Fibroblast of peridontal ligament (primary cell): ENCODE measurements at regions not wholly inside any gene's neighbourhood (a gene's known extent, or its start where the extent isn't known, plus 50 kb on each side); places are given as distances from the start of the nearest gene placed in this dataset.
"Not testable (repeated sequence)": the region's sequence is repeated elsewhere in the genome, so short reads cannot be mapped to it uniquely, and the experiment has no call there.

Experiments
- DNase-seq: peaks from one replicate; pipeline ENCODE4 v3.0.0-alpha.2; 2010; ENCODE audit errors: extremely low read depth

DNA sequence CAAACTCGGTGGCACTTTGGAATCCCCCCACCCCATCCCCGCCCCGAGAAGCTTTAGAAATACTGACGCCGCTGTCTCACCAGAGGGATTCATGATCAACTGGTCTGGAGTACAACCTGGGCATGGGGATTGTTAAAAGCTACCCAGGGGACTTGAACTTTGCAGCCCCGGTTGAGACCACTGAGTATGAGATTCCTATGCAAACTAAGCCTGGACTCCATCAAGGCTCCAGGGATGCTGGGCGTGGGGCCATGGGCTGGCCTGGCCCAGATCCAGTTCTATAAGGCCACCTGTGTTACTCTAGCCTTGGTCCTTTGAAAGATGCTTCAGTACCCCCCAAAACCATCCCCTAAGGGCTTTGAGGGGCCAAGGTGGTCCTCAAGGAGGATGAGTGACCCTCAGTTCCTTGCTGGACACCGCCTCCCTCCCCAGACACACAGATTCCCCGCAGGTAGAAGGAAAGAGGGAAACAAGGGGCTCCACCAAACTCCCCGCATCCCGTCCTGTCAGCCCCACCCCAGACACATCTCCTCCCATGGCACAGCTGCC is 68.5 kb downstream of the MRPL36 start:
- DNase-seq = no peak

- DNase-seq = no peak
These were observed 69.2 kb downstream of the MRPL36 start for GRCh38 chr5:1730487-1730847.

DNA sequence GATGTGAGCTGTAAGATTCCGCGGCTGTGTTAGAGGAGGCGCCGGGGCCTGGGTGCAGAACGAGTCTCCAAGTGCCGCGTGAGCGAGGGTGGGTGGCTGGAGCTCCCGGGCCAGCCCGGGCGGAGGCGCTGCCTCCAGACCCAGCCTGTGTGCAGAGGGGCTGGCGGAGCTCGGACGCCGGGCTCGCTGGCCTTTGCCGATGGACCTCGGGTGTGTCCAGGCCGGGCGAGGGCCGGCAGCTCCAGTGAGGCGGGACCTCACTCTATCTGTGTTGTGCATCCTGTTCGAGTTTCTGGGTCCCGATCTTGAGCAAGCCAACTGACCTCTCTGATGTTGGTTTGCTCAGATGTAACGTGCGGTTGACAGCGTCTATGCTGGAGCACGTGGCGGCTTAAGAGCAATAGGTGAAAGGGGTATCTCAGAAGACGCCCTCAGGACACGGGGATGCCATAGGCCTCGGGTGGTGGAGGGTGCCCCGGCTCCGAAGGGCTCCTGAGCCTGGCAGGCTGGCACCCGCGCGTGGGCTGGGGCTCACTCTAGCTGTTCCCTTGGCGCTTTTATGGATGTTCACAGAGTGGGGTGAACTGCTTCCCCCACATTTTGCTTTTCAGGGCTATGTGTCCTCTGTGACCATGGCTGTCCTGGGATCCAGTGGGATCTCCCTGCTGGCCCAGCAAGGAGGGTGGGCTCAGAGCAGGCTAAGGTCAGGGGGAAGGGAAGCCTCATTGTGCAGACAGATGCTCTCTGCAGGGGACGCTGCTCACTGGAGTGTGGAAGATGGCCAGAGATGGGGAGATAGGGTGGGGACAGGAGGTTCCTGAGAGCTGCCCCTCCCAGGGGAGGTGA is 69.8 kb downstream of the MRPL36 start:
- no peak for DNase-seq

DNA sequence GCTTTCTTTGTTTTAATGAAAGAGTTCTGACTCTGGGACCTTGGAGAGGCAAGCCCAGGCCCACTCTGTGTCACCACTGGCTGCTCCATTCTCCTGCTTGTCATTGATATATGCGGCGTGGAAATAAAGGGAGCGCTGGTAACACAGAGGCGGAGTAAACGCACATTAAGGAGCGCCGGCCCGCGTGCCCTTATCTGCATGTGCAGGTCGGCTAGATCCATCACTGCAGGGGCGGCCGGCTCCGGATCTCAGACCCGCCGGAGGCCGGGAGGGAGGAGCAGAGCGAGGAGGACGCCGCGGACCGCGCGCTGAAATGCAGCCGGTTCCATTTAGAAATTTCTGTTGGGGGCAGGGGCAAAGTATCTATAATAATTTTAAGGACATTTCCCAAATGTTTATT is 70.8 kb downstream of the MRPL36 start:
- DNase-seq = no peak

- DNase-seq = no peak
These were observed 72.1 kb downstream of the MRPL36 start for GRCh38 chr5:1727571-1727970.

- DNase-seq = no peak
These were observed 72.7 kb downstream of the MRPL36 start for GRCh38 chr5:1726956-1727355.

DNA sequence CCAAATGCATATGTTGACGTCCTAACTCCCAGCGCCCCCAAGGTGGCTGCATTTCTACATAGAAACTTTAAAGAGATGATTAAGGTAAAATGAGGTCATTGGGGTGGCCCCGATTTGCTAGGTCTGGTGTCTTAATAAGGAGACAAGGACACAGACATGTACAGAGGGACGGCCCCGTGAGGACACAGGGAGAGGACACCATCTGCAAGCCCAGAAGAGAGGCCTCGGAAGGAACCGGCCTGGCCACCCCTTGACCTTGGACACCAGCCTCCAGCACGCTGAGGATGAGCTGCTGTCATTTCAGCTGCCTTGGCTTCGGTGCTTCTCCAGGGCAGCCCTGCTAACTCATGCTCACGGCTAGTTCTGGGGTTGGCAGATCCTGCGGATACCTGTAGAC is 73.2 kb downstream of the MRPL36 start:
- no peak for DNase-seq

GRCh38 chr5:1725641-1726468 is 73.8 kb downstream of the MRPL36 start:
- no peak for DNase-seq

DNA sequence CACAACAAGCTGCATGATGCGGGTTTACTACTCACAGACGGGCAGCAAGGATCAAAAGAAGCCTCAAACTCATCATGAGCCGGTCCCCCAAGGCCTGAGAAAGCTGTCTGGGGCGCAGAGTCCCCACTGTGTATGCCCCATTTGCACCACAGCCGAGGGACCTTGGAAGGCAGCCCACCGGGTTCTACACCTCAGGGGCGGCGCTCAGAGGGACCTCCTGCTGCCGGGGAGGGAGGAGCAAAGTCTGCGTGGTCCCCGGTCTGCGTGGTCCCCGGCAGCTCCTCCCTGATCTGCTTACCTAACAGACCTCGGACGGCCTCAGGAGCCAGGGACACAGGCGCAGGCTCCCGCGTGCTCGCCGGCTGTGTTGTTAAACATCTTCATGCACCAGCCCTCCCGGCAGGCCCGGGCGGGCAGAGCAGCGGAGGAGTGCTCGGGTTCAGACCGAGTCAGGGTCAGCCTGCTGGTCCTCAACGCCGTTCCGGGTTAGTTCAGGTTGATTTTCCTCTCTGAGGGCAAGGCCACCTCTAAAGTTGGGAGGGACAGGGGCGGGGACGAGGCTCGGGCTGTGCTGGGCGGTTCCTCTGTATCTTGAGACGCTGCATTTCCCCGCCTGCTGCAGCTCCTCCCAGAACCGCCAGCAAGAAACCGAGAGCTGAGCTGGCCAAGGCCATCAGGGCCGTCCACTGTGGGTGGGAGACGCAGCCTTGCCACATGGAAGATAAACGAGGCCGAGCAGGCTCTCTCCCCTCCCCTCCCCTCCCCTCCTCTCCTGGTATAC is 74.6 kb downstream of the MRPL36 start:
- no peak for DNase-seq

GRCh38 chr5:1723957-1724821 is 75.4 kb downstream of the MRPL36 start:
- no peak for DNase-seq

DNA sequence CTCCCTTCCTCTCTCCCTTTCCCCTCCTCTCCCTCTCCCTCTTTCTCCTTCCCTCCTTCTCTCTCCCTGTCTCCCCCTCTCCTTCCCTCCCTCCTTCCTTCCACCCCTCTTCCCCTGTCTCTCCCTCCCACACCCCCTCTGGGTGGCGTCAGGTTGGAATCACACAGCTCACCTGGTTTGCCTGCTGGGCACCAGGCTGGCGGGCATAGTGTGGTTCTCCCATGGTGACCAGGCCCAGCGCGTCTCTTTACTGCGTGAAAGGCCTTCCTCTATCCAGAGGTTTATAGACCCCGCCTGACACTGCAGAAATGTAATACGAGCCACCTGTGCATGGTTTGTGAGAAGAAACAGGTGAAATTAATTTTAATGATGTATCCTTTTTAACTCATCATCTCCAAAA is 76.2 kb downstream of the MRPL36 start:
- DNase-seq = no peak

GRCh38 chr5:1722877-1723276 is 76.8 kb downstream of the MRPL36 start:
- no peak for DNase-seq

- DNase-seq = no peak
These were observed 79.1 kb downstream of the MRPL36 start for GRCh38 chr5:1720396-1721110.

- DNase-seq = no peak
These were observed 79.8 kb downstream of the MRPL36 start for GRCh38 chr5:1719860-1720259.

GRCh38 chr5:1718669-1719068 is 81.0 kb downstream of the MRPL36 start:
- peak; percentile 2 for DNase-seq

DNA sequence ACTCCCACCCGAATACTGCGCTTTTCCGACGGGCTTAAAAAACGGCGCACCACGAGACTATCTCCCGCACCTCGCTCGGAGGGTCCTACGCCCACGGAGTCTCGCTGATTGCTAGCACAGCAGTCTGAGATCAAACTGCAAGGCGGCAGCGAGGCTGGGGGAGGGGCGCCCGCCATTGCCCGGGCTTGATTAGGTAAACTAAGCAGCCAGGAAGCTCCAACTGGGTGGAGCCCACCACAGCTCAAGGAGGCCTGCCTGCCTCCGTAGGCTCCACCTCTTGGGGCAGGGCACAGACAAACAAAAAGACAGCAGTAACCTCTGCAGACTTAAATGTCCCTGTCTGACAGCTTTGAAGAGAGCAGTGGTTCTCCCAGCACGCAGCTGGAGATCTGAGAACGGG is 89.5 kb downstream of the MRPL36 start:
- not testable (repeated sequence) for DNase-seq

GRCh38 chr5:1709171-1709803 is 90.3 kb downstream of the MRPL36 start:
- no peak for DNase-seq

DNA sequence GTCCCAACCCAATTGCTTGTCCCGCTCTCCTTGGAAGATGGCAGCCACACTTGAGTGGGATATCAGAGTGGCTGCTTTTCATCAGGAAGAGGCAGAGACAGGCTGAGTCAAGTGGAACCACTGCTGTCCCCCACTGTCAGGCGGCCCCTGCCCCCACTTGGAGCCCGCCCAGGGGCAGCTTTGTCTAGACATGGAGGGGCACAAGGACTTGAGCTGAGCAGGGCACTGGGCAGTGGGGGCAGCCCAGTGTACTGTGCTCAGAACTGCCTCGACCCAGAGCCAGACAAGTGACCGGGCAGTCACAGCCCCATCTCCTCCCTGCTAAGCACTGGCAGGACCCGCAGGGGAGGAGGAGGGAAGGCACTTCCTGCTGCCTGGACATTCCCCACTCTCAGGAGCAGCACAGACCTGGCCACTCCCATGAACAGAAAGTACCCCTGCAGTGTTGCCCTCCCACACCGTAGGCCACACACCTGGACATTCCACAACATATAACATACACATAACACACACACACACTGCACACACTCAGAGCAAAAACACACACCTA is 91.0 kb downstream of the MRPL36 start:
- DNase-seq = no peak

- no peak for DNase-seq
These were observed 92.2 kb downstream of the MRPL36 start for GRCh38 chr5:1707467-1707866.

- no peak for DNase-seq
These were observed 93.2 kb downstream of the MRPL36 start for GRCh38 chr5:1706428-1706827.
